Eye (tissue), 1 donor: ENCODE measurements at regions not wholly inside any gene's neighbourhood (a gene's known extent, or its start where the extent isn't known, plus 50 kb on each side); places are given as distances from the start of the nearest gene placed in this dataset.

Experiments
- DNase-seq: peaks from one replicate; pipeline ENCODE4 v3.0.0-alpha.2; 2015

DNA sequence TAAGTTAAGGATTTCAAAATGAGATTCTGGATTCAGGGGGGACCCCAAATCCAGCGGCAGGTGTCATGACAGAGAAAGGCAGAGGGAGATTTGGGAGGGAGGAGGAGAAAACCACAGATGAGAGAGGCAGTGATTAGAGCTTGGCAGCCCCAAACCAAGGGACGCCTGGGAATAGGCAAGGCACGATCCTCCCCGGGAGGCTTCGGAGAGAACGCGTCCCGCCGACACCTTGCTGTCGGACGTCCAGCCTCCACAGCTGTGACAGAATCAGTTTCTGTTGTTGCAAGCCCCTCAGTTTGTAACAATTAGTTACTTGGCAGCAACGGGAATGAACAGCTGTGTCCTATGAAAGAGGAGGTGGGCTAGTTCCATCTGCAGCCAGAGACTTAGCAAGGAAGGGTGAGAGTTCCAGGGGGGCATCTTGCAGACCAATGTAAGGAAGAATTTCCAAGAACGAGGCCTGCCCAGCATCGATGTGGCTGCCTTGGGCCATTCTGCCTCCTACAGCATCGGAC lies 110.7 kb upstream of the SDK2 start:
- DNase-seq: no peak

DNA sequence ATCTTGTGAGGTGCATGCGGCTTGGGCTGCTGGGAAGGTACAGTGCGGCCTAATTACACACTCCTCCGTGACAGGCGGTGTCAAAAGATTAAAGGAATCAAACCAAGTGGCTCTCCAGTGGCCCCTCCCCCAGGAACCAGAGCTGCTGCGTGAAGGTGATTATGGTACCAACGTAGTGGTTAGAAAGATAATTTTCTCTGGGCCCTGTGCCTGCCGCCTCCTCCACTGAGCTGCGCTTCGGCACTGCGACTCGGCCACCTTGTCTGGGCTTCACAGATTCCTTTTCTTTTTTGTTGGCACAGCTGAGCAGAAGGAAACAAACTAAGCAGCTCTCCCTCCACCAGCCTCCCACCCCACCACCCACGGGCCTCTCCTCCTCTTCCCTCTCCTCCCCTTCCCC lies 113.2 kb upstream of the SDK2 start:
- DNase-seq: peak; percentile 51

DNA sequence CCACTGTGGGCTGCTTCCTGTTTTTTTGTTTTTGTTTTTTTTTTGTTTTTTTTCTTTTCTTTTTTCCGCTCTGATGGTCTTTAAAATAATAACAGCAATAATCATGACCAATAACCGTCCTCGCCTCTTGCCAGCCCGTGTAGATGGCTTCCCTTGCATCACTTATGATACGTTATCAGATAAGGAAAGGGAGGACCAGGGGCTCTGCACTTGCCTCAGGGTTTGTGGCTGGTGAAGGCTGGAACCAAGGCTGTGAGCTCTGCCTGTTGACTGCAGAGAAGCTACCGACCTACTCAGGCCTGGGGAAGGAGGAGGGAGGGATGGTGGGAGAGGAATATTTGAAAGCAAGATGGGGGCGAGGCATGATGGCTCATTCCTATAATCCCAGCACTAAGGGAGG lies 114.0 kb upstream of the SDK2 start:
- no peak for DNase-seq

DNA sequence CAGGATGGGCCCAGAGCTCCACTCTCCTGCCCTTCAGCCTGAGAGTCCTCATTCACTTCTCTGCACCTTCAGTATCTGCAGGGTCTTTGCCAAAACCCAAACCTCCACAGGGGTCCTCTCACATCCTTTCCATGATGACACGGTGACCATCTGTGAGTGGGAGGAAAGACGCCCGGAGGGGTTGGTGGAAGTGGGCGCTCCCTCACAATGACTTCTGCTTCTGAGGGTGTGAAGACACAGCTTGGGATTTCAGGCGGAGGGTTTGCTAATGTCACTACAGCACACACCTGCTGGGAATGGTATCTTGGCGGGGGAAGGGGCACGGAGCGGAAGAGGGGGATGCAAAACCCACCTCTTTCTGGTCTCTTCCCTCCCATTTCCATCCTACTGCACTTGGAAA lies 115.1 kb upstream of the SDK2 start:
- no peak for DNase-seq

DNA sequence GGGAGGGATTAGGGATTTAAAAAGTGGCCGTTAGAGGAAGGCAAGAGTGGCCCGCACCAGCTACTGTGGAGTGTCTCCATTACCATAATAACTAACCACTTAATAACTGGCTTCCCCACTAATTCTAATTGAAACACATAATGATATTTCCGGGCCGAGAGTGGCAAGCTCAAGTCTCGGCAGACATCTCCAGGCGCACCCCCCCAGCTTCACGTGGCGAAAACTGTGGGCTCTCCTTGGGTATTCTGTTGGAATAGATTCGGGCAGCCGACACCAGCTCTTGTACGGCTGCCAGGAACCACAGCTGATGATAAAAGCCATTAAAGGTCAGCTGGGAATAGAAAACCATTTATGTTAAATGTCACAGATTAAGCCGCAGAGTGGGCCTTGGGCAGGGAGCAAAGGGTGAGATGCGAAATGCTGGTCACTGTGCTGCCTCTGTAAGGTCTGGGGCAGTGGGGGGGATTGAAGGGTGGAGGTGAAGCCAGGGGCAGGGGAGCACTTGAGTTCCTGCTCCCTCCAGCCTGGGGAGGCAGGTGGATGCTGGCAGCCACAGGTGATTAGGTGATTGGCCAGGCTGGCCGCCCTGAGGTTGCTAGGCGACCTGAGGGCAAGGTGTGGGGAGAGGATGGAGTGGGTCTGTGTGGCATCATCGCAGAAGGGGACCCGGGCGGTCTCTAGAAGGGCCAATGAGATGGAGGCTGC lies 115.6 kb upstream of the SDK2 start:
- DNase-seq: peak; percentile 93

DNA sequence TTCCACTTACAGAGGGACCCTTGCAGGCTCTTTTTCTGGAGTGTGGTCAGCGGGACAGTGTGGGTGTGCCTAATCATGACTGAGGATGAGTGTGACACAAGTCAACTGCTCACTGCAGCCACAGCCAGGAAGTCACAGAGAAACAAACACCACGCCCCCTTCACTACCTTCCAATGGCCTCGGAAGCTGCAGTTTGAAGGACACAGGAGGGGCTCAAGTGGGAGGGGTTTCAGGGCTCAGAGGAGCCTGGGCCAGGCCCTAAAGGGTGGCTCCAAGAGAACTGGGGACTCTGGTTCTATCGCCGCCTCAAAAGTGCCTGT lies 116.2 kb upstream of the SDK2 start:
- DNase-seq: no peak

DNA sequence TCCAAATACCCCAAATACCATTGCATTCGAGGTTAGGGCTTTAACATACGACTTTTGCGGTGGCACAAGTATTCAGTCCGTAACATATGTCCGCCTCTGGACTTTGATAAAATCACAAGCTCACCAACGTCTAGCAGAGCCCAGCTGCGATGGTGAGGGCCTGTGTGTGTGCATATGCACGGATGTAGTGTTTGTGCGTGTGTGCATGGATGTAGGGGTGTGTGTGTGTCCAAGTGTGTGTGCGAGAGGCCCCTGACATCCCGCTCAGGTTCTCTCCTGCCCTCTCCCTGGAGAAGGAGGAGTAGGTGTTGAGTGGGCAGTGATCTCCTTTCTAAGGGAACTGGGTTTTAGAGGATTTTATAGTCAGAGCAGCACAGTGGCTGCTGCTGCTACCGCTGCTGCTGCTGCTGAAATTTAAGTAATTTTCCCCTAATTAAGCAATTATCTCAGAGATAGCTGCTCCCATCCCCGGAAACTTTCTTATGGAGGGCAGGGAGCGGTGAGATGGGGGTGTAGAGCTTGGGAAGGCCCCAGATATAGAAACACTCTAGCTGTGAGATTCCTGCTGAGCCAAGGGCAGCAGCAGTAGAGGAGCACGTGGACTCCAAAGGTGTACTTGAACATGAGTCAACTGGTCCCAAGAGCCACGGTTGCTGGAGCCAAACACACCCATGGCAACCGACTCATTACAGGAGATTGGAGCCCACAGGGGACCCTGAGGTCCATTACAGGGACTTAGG lies 121.7 kb upstream of the SDK2 start:
- DNase-seq: no peak

DNA sequence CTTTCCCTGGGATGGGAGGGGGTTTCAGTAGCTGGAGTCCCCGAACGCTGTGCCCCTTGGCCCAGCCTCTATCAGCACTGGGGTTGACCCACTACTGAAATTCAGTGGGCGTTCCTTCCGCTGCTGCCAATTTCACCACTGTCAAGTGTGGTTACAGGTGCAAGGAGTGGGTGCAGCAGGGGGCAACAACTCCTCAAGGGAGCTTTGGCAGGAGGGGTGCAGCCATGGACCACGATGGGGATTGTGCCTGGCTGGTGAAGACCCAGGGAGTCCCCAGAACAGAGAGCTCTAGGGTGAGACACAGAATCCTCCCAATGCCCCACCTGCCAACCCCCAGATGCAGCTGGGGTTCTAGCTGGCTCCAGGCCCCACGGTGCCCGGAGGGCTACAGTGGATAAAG lies 123.5 kb upstream of the SDK2 start:
- DNase-seq: no peak

DNA sequence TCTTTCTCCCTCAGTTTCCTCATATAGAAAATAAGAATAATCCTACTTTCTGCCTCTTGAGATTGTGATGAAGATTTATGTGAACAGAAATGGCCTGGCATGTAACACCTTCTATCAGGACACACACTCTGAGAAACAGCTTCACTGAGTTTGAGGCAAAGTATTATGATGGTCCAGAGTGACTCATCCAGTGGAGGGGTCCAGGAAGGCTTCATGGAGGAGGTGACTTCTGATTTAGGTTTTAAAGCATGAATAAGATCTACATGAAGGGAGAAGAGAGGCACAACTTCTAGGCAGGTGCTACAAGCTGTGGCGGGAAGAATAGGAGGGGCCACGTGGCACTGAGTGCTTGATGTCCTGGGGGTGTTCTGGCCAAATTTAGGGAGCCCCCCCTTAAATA lies 124.4 kb upstream of the SDK2 start:
- DNase-seq: no peak

DNA sequence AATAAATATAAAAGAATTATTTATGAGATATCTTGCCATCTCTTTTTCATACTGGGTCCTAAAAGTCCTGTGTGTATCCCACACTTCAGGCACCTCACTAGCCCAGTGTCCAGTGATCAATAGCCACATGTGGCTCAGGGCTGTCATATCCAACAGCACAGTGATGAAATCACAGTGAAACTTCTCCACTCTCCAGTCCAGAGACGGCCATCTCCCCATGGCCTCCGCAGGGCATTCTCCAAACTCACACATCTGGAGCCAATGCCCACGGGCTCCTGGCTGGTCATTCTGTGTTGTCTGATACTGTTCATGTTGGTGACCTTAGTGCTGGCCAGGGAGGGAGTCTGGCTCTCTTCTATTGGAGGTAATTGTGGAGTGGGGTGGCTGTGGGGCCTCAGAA lies 125.2 kb upstream of the SDK2 start:
- DNase-seq: no peak

DNA sequence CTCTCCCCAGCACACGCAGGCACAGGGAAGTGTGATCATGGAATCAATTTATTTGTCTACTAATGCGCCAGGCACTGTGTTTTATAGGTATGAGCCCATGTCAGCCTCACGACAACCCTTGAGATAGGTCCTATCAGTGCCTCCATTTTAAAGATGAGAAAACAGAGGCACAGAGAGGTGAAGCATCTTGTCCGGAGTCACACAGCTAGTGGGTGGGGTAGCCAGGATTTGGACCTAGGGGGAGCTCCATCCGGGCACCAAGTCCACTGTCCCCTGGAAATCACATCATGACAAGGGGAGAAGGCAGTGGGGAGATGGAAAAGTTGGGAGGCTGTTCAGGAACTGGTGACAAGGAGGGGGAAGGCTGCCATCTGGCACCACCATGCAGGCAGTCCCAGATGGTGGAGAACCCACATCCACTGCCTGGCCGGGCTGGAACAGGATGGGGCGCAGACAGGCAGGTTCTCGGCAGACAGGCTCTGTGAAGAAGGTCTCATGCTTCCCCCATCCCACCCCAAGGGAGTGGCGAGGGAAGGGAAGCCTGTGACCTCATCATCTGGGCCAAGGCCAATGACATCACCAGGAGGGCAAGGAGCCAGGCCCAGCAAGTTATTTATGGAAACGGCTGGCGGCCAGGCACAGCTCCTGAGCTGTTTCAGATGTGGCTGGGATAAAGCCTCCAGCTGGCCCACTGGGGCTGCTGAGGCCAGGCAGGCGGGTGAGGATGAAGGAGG lies 126.0 kb upstream of the SDK2 start:
- peak; percentile 89 for DNase-seq

DNA sequence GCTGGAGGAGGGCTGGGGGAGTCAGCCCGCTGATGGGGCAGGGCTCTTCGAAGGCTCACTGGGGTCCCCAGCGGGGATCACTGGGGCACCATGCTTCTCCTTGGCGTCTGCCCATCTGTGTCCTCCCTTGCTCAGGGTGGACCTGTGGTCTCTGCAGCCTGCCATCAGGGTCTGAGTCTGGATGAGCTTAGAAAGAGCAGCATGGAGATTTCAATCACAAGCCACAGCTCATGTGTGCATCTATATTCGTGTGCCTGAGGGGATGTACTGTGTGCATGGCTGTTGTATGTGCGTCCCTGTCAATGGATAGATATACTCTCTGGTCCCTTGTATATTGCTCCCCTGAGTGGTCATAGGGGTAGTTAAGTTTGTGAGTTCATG lies 126.6 kb upstream of the SDK2 start:
- DNase-seq: no peak

DNA sequence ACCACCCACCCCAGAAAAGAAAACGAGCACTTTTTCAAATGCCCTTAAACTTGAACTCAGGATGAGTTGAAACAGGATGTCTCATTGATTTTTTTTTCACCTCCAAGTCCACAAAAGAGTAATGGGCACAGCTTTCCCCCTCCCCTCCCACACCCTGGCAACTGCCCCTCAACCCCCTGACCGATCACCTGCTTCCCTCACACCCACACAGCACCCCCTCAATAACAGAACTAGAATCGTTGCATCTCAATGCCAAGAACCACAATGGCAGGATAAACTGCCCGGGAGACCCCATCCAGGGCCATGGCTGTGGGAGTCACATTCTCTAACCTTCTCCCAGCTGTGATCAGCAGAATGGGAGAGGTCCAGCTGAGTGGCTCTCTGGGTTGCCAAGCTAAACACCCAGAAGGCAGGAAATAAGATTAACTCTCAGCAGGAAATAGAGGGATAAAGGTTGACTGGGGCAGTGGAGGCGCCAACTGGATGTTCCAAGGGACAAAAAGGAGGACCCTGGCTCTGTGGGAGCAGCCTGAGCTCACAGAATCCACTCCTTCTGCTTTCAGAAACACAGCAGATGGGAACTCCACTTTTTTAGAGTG lies 128.0 kb upstream of the SDK2 start:
- no peak for DNase-seq

DNA sequence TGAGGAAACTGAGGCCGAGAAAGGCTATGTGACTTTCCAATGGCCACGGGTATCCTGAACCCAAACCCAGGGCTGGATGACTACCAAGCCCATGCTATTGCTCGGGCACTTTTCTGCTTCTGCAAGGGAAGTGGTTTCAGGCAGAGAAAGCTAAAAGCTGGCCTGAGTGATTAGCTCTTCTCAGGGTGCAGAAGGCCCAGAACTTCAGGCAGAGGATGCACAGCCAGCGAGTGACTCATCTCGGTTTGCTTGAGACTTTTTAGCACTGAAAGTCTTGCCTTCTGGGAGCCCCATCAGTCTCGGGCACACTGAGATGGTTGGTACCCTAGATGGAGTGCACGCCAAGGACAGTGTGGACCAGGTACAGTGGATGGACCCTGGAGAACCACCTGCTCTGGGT lies 129.5 kb upstream of the SDK2 start:
- DNase-seq: no peak

DNA sequence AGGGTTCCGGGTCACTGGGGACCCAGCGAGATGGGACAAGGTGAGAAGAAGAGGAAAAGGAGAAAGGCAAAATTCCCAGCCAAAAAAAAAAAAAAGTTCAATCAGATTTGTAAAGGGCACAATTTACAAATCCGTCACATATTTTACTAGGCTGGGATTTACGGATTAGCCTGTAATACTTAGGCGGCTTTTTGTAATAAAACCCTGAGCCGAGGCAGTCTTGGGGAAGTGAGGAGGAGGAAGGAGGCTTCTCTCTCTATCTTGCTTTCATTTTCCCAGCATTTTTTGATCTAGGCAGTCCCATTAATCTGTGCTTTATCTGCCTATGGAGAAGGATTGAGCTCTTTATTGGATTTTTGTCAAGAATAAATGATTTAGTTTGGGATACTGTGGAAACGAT lies 130.6 kb upstream of the SDK2 start:
- DNase-seq: no peak

DNA sequence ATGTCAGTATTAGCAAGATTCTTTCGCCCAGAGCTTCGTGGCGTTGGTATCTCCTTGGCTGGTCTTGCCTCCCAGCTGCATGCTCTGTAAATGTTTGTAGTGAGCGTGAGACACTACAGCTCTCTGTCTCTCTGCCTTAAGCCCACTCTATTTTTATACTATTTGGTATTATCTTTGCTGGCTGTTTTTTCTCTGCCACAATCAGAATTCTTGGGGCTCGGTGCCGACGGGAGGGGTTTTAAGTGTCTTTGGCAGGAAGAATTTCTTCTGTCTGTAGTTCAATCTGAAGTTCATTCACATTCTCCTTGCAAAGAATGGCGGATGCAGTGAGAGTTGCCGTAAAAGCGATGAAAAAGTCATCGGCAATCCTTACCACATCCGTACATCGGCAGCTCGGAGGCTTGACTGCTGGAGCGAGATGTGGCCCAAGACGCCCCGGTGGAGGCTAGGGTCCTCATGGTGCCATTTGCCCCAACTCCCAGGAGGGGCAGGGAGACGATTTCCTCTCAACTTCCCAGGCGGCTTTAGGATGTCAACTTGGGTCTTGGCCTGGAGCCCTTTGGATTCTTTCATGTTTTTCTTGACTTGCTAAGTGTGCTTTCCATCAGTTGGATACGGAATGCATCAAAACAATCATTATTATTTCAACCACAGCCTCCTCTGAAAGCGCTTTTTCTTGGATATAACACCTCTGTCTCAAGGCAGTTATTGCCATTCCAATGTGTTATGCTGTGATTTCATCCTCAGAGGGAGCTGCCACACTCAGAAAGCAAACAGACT lies 132.3 kb upstream of the SDK2 start:
- no peak for DNase-seq

DNA sequence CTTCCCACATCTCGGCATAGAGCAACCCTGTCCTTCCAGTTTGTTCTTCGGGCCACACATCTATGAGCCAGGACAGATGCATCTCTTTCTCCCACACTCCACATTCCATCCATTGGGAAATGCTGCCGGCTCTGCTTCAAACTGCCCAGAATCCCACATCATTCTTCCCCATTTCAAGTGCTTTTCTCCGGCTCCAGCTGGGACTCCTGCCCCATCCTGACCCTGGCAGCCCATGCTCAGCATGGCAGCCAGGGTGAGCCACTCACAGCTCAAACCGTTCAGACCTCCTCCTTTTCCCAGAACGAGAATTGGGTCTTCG lies 132.8 kb upstream of the SDK2 start:
- DNase-seq: no peak

DNA sequence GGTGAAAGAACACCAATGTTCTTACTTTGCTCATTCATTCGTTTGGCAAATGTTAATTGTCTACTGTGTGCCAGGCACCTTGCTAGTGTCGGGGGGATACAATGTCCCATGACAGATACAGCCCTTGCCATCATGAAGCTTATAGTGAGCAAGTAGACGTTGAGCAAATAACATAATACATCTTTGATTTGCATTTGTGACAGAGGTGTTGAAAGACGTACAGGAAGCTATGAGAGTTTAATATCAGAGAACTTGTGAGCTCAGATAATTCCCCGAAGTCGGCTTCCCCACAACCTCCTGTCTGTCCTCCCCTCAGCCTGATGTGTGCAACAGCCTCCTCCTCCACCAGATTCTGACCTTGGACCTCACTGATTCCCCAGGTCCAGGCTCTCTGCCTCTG lies 138.0 kb upstream of the SDK2 start:
- DNase-seq: no peak

DNA sequence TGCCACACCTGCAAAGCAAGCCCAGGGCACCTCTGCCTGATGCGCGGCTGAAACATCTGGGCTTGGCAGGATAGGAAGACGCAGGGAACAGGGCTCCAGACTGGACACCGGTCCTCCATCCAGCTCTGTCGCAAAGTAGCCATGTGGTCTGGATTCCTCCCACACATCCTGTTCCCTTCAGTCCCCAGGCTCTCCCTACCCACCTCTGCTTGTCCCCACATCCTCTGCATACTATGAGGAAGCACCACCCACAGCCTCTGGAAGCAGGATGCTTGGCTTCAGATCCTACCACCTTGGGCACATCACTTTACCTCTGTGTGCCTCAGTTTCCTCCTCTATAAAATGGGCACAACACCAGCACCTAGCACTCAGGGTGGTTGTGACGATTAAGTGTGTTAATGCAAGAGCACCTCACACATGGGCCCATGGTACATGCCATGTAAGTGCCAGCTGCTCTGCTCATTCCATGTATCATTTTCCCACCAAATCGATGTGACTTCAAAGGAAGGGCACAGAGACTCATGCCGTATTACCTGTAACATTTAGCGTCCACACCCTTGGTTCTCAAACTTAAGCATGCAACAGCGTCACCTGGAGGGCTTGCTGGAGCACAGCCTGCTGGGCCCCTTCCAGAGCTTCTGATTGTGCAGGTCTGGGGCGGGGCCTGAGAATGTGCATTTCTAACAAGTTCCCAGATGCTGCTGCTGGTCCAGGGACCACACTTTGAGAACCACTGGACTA lies 138.6 kb upstream of the SDK2 start:
- DNase-seq: no peak

DNA sequence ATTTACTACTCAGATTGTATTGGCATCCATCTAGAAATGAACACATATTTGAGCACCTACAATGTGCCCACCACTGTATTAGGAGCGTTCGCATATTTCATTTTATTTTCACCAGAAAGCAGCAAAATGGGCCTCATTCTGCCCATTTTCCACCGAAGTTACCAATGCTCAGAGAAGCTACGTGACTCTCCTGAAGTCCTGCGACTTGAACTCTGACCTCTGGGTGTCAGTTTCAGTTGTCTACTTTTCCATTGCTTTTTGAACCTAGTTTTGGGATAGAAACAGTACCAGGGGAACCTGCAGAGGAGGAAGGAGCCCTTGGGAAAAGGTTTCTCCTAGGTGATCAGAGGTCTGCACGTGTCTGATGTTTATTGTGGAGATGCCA lies 139.1 kb upstream of the SDK2 start:
- DNase-seq: no peak

DNA sequence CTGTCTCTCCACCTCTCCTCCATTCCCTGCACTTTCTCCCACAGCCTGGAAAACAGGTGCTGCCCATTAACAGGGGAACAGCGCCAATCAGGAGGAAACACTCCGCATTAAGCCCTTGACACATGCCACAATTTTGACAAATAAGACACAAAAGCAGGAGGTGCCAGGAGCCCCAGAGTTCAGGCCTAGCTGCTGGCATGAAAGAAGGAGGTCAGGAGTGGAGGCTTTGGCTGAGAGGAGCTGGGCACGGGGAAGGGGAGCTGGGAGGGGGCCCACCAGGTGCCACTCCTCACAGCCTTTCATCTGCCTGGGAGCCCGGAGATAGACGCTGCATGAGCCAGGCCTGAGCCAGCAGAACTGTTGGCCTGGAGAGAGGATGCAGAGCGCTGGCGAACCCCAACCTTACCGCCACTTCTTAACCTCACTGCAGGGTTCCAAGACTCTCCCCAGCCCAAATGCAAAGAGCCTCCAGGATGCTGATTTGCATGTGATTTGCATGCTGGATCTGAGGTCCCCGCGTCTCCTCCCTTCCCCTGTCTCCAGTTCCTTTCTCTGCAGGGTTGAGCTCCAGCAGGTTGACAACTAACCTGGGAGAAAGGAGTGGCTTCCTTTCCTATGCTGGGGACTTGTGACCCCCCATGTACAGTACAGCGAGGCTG lies 139.8 kb upstream of the SDK2 start:
- DNase-seq: no peak

DNA sequence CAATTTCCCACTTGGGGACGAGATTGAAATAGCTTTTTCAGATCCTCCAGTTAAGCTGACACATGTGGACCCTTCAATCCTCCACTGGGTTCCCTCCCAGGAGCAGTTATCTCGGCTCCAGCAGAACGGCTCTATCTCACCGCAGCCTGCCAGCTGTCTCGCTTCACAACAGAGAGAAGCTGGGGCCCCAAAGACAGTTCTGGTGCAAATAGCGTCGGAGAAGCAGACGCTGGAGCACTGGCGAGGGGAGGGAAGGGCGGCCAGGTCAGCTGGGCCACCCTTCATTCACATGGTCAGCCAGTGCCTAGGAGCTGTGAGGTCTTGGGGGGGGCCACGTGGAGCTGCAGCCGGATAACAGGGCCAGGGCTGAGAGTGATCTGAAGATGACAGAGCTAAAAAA lies 141.3 kb upstream of the SDK2 start:
- DNase-seq: peak; percentile 71
